HEK293 (cell line): ENCODE measurements at regions not wholly inside any gene's neighbourhood (a gene's known extent, or its start where the extent isn't known, plus 50 kb on each side); places are given as distances from the start of the nearest gene placed in this dataset.
A peak's percentile ranks its signal among the peaks of the same experiment; 100 is the strongest.

ENCODE experiments used
- CTCF ChIA-PET: fragments of 350-600 bp; formaldehyde crosslinking; extraction: SDS; loops from one replicate; lab custom pipeline; 2021; ENCODE audit warnings: antibody characterized with exemption; lab: Yijun Ruan, JAX
- POLR2A ChIA-PET: fragments of 300-600 bp; formaldehyde crosslinking; extraction: SDS; loops from one replicate; lab custom pipeline; 2020; ENCODE audit warnings: antibody characterized with exemption, inconsistent platforms; lab: Yijun Ruan, JAX
- H3K27ac ChIP-seq: fragments of 200-500 bp; sonication (Bioruptor generic); 2 replicates; pipeline ENCODE4 v1.5.1; 2014; ENCODE audit warnings: low read depth, low read length, control low read depth, inconsistent platforms; ENCODE audit errors: extremely low read depth
- H3K36me3 ChIP-seq, 2 experiments: fragments of 200-500 bp in 1 of 2; sonication (Bioruptor generic) in 1 of 2; 1 replicate in 1 of 2; 2 replicates in 1 of 2; pipeline ENCODE4 v1.5.1; 2014 to 2017; ENCODE audit warnings: inconsistent platforms in 2 of 2, low read length in 2 of 2; ENCODE audit not compliant: control insufficient read depth in 2 of 2, insufficient read depth in 1 of 2
- H3K4me1 ChIP-seq: fragments of 200-500 bp; sonication (Bioruptor generic); 2 replicates; pipeline ENCODE4 v1.5.1; 2014; ENCODE audit warnings: mild to moderate bottlenecking, low read length, inconsistent platforms; ENCODE audit not compliant: control insufficient read depth, insufficient read depth
- H3K4me3 ChIP-seq: 2 replicates; pipeline ENCODE4 v1.5.1; 2011; ENCODE audit warnings: low read depth, mild to moderate bottlenecking, control low read depth, low read length, moderate library complexity
- H3K9me3 ChIP-seq: fragments of 200-500 bp; sonication (Bioruptor generic); 2 replicates; pipeline ENCODE4 v1.5.1; 2014; ENCODE audit warnings: low read depth, low read length, inconsistent platforms; ENCODE audit not compliant: control insufficient read depth, insufficient read depth
- BCL11A ChIP-seq: fragments of 450-650 bp; formaldehyde crosslinking; IDR thresholded peaks from 2 replicates; pipeline ENCODE4 v1.5.1; 2016; ENCODE audit warnings: low read depth, missing biosample characterization, missing genetic modification characterization
- IKZF3 ChIP-seq: fragments of 450-650 bp; IDR thresholded peaks from 2 replicates; pipeline ENCODE4 v1.5.0; 2018; ENCODE audit warnings: missing biosample characterization, mild to moderate bottlenecking, missing genetic modification characterization, moderate library complexity
- PRDM1 ChIP-seq: fragments of 450-650 bp; formaldehyde crosslinking; IDR thresholded peaks from 2 replicates; pipeline ENCODE4; 2016; ENCODE audit warnings: missing biosample characterization, missing genetic modification characterization
- SALL2 ChIP-seq: fragments of 450-650 bp; formaldehyde crosslinking; IDR thresholded peaks from 2 replicates; pipeline ENCODE4 v1.5.0; 2017; ENCODE audit warnings: missing biosample characterization, mild to moderate bottlenecking, missing genetic modification characterization, borderline replicate concordance
- SCRT1 ChIP-seq: fragments of 450-650 bp; formaldehyde crosslinking; IDR thresholded peaks from 2 replicates; pipeline ENCODE4 v1.5.1; 2016; ENCODE audit warnings: missing biosample characterization, missing genetic modification characterization, borderline replicate concordance
- ZBTB8A ChIP-seq: fragments of 450-650 bp; formaldehyde crosslinking; IDR thresholded peaks from 2 replicates; pipeline ENCODE4 v1.5.1; 2016; ENCODE audit warnings: missing biosample characterization, missing genetic modification characterization
- ZEB2 ChIP-seq: fragments of 450-650 bp; formaldehyde crosslinking; IDR thresholded peaks from 2 replicates; pipeline ENCODE4 v1.5.1; 2016; ENCODE audit warnings: missing biosample characterization, missing genetic modification characterization
- ZNF121 ChIP-seq: fragments of 450-650 bp; formaldehyde crosslinking; IDR thresholded peaks from 2 replicates; pipeline ENCODE4 v1.5.1; 2016; ENCODE audit warnings: missing biosample characterization, missing genetic modification characterization
- ZNF133 ChIP-seq: fragments of 450-650 bp; formaldehyde crosslinking; IDR thresholded peaks from 2 replicates; pipeline ENCODE4 v1.5.1; 2016; ENCODE audit warnings: missing biosample characterization, missing genetic modification characterization
- ZNF184 ChIP-seq: fragments of 450-650 bp; IDR thresholded peaks from 2 replicates; pipeline ENCODE4 v1.5.1; 2018; ENCODE audit warnings: missing biosample characterization, mild to moderate bottlenecking, missing genetic modification characterization
- ZNF324 ChIP-seq: fragments of 450-650 bp; formaldehyde crosslinking; IDR thresholded peaks from 2 replicates; pipeline ENCODE4 v1.5.1; 2016; ENCODE audit warnings: missing biosample characterization, missing genetic modification characterization
- ZNF341 ChIP-seq: fragments of 450-650 bp; formaldehyde crosslinking; IDR thresholded peaks from 2 replicates; pipeline ENCODE4; 2016; ENCODE audit warnings: low read depth, missing biosample characterization, missing genetic modification characterization
- ZNF501 ChIP-seq: fragments of 450-650 bp; formaldehyde crosslinking; IDR thresholded peaks from 2 replicates; pipeline ENCODE4 v1.5.1; 2016; ENCODE audit warnings: missing biosample characterization, missing genetic modification characterization
- ZNF530 ChIP-seq: fragments of 450-650 bp; formaldehyde crosslinking; IDR thresholded peaks from 2 replicates; pipeline ENCODE4 v1.5.1; 2016; ENCODE audit warnings: low read depth, missing biosample characterization, missing genetic modification characterization
- ZNF624 ChIP-seq: fragments of 450-650 bp; formaldehyde crosslinking; IDR thresholded peaks from 2 replicates; pipeline ENCODE4 v1.5.1; 2017; ENCODE audit warnings: missing biosample characterization, missing genetic modification characterization
- ZNF654 ChIP-seq: fragments of 450-650 bp; formaldehyde crosslinking; IDR thresholded peaks from 2 replicates; pipeline ENCODE4 v1.5.1; 2016; ENCODE audit warnings: low read depth, missing biosample characterization, missing genetic modification characterization
- ZNF660 ChIP-seq: fragments of 450-650 bp; IDR thresholded peaks from 2 replicates; pipeline ENCODE4 v1.5.1; 2018; ENCODE audit warnings: missing biosample characterization, mild to moderate bottlenecking, missing genetic modification characterization
- ZNF707 ChIP-seq: fragments of 450-650 bp; formaldehyde crosslinking; IDR thresholded peaks from 2 replicates; pipeline ENCODE4 v1.5.1; 2016; ENCODE audit warnings: missing biosample characterization, missing genetic modification characterization
- ZNF776 ChIP-seq: fragments of 450-650 bp; formaldehyde crosslinking; IDR thresholded peaks from 2 replicates; pipeline ENCODE4 v1.5.0; 2017; ENCODE audit warnings: missing biosample characterization, missing genetic modification characterization, borderline replicate concordance
- ZNF792 ChIP-seq: fragments of 450-650 bp; formaldehyde crosslinking; IDR thresholded peaks from 2 replicates; pipeline ENCODE4 v1.5.1; 2016; ENCODE audit warnings: missing biosample characterization, missing genetic modification characterization
- ZSCAN30 ChIP-seq: fragments of 450-650 bp; IDR thresholded peaks from 2 replicates; pipeline ENCODE4 v1.5.1; 2018; ENCODE audit warnings: missing biosample characterization, mild to moderate bottlenecking, missing genetic modification characterization, moderate library complexity
- TF ChIP-seq, protein P1 (sequence below): fragments of 450-650 bp; formaldehyde crosslinking; optimal IDR thresholded peaks from 2 replicates; pipeline ENCODE3; 2016; ENCODE audit warnings: missing biosample characterization, mild to moderate bottlenecking, missing genetic modification characterization
- TF ChIP-seq, protein P2 (sequence below): sonication (generic); formaldehyde crosslinking; IDR thresholded peaks from 2 replicates; pipeline ENCODE4 v1.8.1; 2022; ENCODE audit warnings: mild to moderate bottlenecking, moderate library complexity, missing genetic modification reagents
- TF ChIP-seq, protein P3 (sequence below): fragments of 450-650 bp; formaldehyde crosslinking; IDR thresholded peaks from 2 replicates; pipeline ENCODE4 v1.5.1; 2017; ENCODE audit warnings: missing biosample characterization, missing genetic modification characterization
- TF ChIP-seq, protein P4 (sequence below): fragments of 450-650 bp; formaldehyde crosslinking; IDR thresholded peaks from 2 replicates; pipeline ENCODE4 v1.5.1; 2017; ENCODE audit warnings: missing biosample characterization, mild to moderate bottlenecking, missing genetic modification characterization, moderate library complexity

DNA sequence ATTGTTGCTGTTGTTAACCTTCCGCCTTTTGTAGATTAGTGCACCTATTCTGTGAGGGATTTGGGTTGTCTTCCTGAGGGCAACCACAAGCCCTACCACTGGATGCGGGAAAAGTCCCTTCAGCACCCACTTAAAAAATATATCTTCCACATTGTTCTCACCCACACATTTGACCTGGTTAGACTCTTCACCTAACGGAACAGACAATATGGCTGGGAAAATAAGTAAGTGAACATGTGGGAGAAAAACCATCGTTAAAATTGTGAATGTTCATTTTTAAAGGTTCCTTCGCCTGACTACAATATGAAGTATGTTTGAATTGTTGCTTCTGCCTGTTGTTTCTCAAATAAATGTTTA is 72.0 kb upstream of the MPEG1 start:
- ChIA-PET POLR2A (no interaction called here), CTCF (no interaction called here)
- no peaks in the 10 kb centered on the region for H3K36me3 ChIP-seq
- no peaks in the 10 kb centered on the region for H3K9me3 ChIP-seq
- no peak overlapping the region for H3K27ac ChIP-seq
- no peak overlapping the region for H3K4me3 ChIP-seq
- no peak for TF ChIP-seq SALL2 (tag by site-specific recombination)
- no peak for TF ChIP-seq ZNF121 (tag by site-specific recombination)
- no peak for TF ChIP-seq BCL11A (tag by site-specific recombination)
- TF ChIP-seq SCRT1 (tag by site-specific recombination) = no peak
- TF ChIP-seq ZNF133 (tag by site-specific recombination) = no peak
- TF ChIP-seq, protein P1, sequence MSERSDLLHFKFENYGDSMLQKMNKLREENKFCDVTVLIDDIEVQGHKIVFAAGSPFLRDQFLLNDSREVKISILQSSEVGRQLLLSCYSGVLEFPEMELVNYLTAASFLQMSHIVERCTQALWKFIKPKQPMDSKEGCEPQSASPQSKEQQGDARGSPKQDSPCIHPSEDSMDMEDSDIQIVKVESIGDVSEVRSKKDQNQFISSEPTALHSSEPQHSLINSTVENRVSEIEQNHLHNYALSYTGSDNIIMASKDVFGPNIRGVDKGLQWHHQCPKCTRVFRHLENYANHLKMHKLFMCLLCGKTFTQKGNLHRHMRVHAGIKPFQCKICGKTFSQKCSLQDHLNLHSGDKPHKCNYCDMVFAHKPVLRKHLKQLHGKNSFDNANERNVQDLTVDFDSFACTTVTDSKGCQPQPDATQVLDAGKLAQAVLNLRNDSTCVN (tag by site-specific recombination) = no peak
- TF ChIP-seq ZNF324 = no peak
- TF ChIP-seq ZNF792 (tag by site-specific recombination) = no peak
- TF ChIP-seq ZEB2 (tag by site-specific recombination) = no peak
- no peak for TF ChIP-seq ZNF184 (tag by site-specific recombination)
- TF ChIP-seq ZNF660 (tag by site-specific recombination) = no peak
- no peak for TF ChIP-seq IKZF3
- TF ChIP-seq, protein P2, sequence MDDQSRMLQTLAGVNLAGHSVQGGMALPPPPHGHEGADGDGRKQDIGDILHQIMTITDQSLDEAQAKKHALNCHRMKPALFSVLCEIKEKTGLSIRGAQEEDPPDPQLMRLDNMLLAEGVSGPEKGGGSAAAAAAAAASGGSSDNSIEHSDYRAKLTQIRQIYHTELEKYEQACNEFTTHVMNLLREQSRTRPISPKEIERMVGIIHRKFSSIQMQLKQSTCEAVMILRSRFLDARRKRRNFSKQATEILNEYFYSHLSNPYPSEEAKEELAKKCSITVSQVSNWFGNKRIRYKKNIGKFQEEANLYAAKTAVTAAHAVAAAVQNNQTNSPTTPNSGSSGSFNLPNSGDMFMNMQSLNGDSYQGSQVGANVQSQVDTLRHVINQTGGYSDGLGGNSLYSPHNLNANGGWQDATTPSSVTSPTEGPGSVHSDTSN (CRISPR knock-in tag) = no peak
- no peaks in the 10 kb centered on the region for H3K4me1 ChIP-seq

DNA sequence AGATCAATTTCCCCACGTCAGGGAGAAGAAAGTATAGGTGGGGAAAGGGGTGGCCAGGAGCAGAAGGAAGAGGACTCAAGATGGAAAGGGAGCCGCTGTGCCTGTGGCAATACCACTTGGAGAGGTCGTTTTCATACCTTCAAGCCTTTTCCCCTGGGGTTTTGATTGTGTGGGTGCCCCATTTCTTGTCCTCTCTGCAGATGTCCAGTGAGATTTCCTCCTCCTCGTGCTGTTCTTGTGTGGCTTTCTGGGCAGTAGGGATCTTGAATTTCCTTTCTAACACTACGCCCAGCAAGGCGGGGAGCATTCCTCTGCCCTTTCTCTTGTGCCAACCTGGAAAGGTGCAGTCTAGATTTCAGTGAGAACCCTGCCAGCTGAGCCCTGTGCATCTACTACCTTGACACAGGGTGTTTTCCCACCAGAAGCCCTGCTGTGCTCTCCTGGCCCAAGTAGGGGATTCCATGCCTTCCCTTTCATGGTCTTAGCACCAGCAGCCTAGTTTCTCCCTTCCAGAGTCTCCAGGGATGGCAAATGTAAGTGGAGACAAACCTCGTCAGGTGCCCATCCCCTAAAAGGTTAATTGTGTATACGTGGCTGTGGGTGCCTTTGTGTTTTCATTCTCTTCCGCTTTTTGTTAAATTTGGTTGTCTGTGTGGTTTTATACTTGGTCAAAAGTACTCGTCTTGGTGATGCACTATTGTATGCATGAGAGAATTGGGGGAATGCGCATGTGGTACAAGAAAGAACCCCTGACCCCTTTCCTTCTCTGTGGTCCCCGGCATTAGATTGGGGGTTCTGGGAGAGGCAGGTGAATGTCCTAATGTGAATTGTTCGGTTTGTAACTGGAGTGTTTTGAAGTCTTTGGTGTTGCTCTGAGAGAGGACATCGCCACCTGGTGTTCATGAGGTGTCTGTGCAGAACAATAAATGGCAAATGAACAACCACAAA is 71.4 kb upstream of the MPEG1 start:
- Histone ChIP-seq H3K4me1 (no peaks in the 10 kb centered on the region), H3K9me3 (no peaks in the 10 kb centered on the region), H3K27ac (no peak overlapping the region), H3K36me3 (no peaks in the 10 kb centered on the region), H3K4me3 (no peak overlapping the region)
- CTCF ChIA-PET = interaction anchor here (0.8 kb wide), 1 partner anchor 82 kb away, joined by 3 read pairs; no protein-coding TSS in a partner anchor
- TF ChIP-seq ZNF654 (tag by site-specific recombination) (peak; percentile 47), ZNF624 (tag by site-specific recombination) (no peak)
- POLR2A ChIA-PET = no interaction called here

DNA sequence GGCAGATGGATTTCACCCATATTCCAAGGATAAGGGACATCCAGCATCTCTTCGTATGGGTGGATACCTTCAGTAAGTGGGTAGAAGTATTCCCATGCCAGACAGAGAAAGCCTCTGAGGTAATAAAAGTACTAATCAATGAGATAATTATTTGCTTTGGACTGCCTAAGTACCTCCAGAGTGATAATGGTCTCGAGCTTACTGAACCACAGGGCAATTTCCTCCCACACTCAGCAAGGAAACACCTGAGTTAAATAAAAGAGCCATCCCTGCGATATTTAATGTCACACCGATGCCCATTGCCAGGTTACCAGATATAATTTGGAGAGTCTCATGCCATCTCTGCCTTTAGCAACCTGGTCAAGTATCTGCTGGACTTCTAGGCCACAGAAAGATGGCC is 70.6 kb upstream of the MPEG1 start:
- Histone ChIP-seq H3K9me3 (no peaks in the 10 kb centered on the region), H3K27ac (no peak overlapping the region), H3K36me3 (no peaks in the 10 kb centered on the region), H3K4me3 (no peak overlapping the region), H3K4me1 (no peaks in the 10 kb centered on the region)
- ChIA-PET POLR2A (no interaction called here), CTCF (interaction anchor here (0.7 to 1.0 kb wide), 4 partner anchors 10 to 630 kb away, joined by 3 to 4 read pairs (median 4); no protein-coding TSS in a partner anchor)
- TF ChIP-seq ZNF501 (tag by site-specific recombination) = no peak
- TF ChIP-seq ZSCAN30 (tag by site-specific recombination) = no peak
- TF ChIP-seq, protein P3, sequence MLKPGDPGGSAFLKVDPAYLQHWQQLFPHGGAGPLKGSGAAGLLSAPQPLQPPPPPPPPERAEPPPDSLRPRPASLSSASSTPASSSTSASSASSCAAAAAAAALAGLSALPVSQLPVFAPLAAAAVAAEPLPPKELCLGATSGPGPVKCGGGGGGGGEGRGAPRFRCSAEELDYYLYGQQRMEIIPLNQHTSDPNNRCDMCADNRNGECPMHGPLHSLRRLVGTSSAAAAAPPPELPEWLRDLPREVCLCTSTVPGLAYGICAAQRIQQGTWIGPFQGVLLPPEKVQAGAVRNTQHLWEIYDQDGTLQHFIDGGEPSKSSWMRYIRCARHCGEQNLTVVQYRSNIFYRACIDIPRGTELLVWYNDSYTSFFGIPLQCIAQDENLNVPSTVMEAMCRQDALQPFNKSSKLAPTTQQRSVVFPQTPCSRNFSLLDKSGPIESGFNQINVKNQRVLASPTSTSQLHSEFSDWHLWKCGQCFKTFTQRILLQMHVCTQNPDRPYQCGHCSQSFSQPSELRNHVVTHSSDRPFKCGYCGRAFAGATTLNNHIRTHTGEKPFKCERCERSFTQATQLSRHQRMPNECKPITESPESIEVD (tag by site-specific recombination) = no peak
- TF ChIP-seq ZNF341 (tag by site-specific recombination) = no peak
- TF ChIP-seq ZNF530 (tag by site-specific recombination) = no peak
- no peak for TF ChIP-seq ZBTB8A
- TF ChIP-seq, protein P4, sequence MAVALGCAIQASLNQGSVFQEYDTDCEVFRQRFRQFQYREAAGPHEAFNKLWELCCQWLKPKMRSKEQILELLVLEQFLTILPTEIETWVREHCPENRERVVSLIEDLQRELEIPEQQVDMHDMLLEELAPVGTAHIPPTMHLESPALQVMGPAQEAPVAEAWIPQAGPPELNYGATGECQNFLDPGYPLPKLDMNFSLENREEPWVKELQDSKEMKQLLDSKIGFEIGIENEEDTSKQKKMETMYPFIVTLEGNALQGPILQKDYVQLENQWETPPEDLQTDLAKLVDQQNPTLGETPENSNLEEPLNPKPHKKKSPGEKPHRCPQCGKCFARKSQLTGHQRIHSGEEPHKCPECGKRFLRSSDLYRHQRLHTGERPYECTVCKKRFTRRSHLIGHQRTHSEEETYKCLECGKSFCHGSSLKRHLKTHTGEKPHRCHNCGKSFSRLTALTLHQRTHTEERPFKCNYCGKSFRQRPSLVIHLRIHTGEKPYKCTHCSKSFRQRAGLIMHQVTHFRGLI (tag by site-specific recombination) = no peak
- no peak for TF ChIP-seq ZNF707 (tag by site-specific recombination)
- TF ChIP-seq ZNF776 (tag by site-specific recombination) = no peak
- no peak for TF ChIP-seq PRDM1 (tag by site-specific recombination)
